ENCODE measurements at regions not wholly inside any gene's neighbourhood (a gene's known extent, or its start where the extent isn't known, plus 50 kb on each side); places are given as distances from the start of the nearest gene placed in this dataset.
"Not testable (repeated sequence)": the region's sequence is repeated elsewhere in the genome, so short reads cannot be mapped to it uniquely, and the experiment has no call there.

DNA sequence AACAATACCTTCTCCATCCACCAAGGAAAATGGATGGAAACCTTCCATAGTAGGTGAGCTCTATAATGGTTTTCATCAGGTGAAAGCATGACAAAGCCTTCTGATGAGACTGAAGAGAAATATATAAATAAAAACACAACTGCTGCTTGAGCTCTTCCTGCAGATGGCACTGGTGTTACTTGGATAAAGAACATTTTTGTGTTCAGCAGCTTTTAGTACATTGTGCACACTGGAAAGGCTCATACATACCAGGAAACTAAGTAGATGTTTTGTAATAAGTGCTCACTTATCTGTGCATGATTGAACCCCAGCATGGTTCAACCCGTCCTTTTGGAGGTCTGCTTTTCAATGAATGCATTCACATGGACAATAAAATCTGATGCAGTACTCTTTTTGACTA lies 357.3 kb upstream of the MIS18BP1 start:
- Histone ChIP-seq H3K9ac (ENCODE audit: low read length in 5 of 5) (no peak overlapping the region), H3K9me3 (ENCODE audit: control insufficient read depth in 5 of 5, low read length in 5 of 5) (no peaks in the 10 kb centered on the region), H3K27me3 (ENCODE audit: control insufficient read depth in 5 of 5, insufficient read depth in 4 of 5, low read length in 5 of 5) (no peaks in the 10 kb centered on the region), H3K27ac (ENCODE audit: low read depth, low read length) (no peak overlapping the region), H3K4me1 (ENCODE audit: control insufficient read depth in 5 of 5, insufficient read depth in 5 of 5, low read length in 5 of 5) (no peaks in the 10 kb centered on the region), H3K4me3 (ENCODE audit: low read depth in 1 of 5, low read length in 5 of 5) (no peak overlapping the region), H3K36me3 (ENCODE audit: control insufficient read depth in 5 of 5, insufficient read depth in 5 of 5, low read length in 5 of 5) (no peaks in the 10 kb centered on the region)

DNA sequence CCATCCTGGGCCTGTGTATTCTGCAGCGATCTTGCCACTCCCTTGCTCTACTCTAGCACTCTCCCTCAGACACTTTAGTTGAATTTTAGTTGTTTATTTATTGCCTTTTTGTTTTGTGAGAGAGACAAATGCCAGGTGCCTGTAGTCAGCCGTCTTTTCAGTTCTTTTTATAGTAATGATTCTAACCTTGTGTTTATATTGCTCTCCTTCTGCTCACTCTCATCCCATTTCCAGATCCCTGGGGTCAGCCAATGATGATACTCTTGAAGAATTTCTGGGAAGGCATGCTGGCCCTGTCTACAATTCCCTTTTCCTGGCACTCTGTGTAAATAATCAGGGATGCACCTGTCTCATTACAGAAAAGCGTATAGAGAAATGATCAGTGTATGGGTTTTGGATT lies 334.1 kb upstream of the MIS18BP1 start:
- Histone ChIP-seq H3K9me3 (ENCODE audit: control insufficient read depth in 5 of 5, low read length in 5 of 5) (peaks cover 0 to 14% (median 7%) of the 10 kb centered on the region in 5 donors), H3K27ac (ENCODE audit: low read depth, low read length) (no peak overlapping the region), H3K4me3 (ENCODE audit: low read depth in 1 of 5, low read length in 5 of 5) (no peak overlapping the region), H3K27me3 (ENCODE audit: control insufficient read depth in 5 of 5, insufficient read depth in 4 of 5, low read length in 5 of 5) (no peaks in the 10 kb centered on the region), H3K36me3 (ENCODE audit: control insufficient read depth in 5 of 5, insufficient read depth in 5 of 5, low read length in 5 of 5) (no peaks in the 10 kb centered on the region), H3K9ac (ENCODE audit: low read length in 5 of 5) (no peak overlapping the region), H3K4me1 (ENCODE audit: control insufficient read depth in 5 of 5, insufficient read depth in 5 of 5, low read length in 5 of 5) (no peaks in the 10 kb centered on the region)

DNA sequence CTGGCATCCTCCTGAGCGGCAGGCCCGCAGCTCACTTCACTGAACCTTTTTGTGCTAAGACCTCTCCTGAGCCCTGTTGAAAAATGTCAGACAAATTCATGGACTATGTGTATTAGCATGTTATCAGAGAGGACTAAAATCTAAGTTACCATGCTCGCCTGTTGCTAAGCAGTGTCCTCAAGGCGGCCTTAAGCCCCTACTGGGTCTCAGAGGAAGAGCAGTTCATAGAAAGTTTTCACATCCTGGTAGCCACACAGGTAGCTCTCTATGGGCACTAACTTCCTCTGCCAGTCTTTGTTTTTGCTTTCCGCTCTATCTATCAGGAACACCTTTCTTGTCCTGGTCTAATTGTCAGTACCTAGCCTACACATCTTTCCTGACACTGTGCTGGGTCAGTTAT lies 306.6 kb upstream of the MIS18BP1 start:
- peaks cover 0 to 5% (median 0%) of the 10 kb centered on the region in 5 donors for H3K9me3 ChIP-seq (ENCODE audit: control insufficient read depth in 5 of 5, low read length in 5 of 5)
- no peak overlapping the region for H3K4me3 ChIP-seq (ENCODE audit: low read depth in 1 of 5, low read length in 5 of 5)
- no peaks in the 10 kb centered on the region for H3K36me3 ChIP-seq (ENCODE audit: control insufficient read depth in 5 of 5, insufficient read depth in 5 of 5, low read length in 5 of 5)
- H3K4me1 ChIP-seq (ENCODE audit: control insufficient read depth in 5 of 5, insufficient read depth in 5 of 5, low read length in 5 of 5): no peaks in the 10 kb centered on the region
- no peak overlapping the region for H3K9ac ChIP-seq (ENCODE audit: low read length in 5 of 5)
- H3K27me3 ChIP-seq (ENCODE audit: control insufficient read depth in 5 of 5, insufficient read depth in 4 of 5, low read length in 5 of 5): no peaks in the 10 kb centered on the region
- H3K27ac ChIP-seq (ENCODE audit: low read depth, low read length): no peak overlapping the region

DNA sequence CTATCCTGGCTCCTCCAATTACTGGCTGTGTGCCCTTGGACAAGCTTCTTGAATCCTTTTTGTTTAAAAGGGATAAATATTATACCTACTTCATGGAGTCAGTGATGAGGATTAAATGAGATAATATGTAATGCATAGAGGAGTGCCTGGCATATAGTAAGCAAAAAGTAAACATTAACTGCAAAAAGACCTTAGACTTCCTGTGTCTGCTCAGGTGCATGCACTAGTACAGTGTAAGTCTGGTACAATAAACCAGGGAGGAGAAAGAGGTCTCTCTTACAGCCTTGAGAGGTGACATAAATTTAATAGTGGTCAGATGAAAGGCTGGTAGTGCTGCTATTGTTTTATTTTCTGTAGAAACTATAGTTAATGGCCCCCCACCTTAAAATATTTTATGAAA lies 305.2 kb upstream of the MIS18BP1 start:
- Histone ChIP-seq H3K9ac (ENCODE audit: low read length in 5 of 5) (no peak overlapping the region), H3K9me3 (ENCODE audit: control insufficient read depth in 5 of 5, low read length in 5 of 5) (peaks cover 0 to 5% (median 0%) of the 10 kb centered on the region in 5 donors), H3K4me3 (ENCODE audit: low read depth in 1 of 5, low read length in 5 of 5) (no peak overlapping the region), H3K4me1 (ENCODE audit: control insufficient read depth in 5 of 5, insufficient read depth in 5 of 5, low read length in 5 of 5) (no peaks in the 10 kb centered on the region), H3K27ac (ENCODE audit: low read depth, low read length) (no peak overlapping the region), H3K36me3 (ENCODE audit: control insufficient read depth in 5 of 5, insufficient read depth in 5 of 5, low read length in 5 of 5) (no peaks in the 10 kb centered on the region), H3K27me3 (ENCODE audit: control insufficient read depth in 5 of 5, insufficient read depth in 4 of 5, low read length in 5 of 5) (no peaks in the 10 kb centered on the region)

DNA sequence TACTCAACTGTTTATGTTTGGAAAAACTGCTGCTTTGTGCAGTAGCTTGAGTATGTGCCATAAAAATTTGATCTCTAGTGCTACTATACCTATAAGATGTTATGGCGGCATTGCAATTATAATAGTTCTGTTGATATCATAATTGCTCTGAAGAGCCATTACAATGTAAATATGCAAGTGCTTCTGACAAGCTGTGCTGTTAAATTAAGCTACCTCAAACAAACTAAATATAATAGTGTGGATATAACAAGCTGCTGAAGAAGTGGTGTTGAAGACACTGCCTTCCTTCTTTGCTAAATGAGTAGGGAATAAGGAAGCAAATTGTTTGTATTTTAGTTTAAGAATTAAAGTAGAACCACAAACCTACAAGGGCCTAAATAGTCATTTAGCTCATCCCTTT lies 301.0 kb upstream of the MIS18BP1 start:
- no peak overlapping the region for H3K9ac ChIP-seq (ENCODE audit: low read length in 5 of 5)
- no peak overlapping the region for H3K27ac ChIP-seq (ENCODE audit: low read depth, low read length)
- H3K9me3 ChIP-seq (ENCODE audit: control insufficient read depth in 5 of 5, low read length in 5 of 5): peaks cover 0 to 2% (median 0%) of the 10 kb centered on the region in 5 donors
- no peak overlapping the region for H3K4me3 ChIP-seq (ENCODE audit: low read depth in 1 of 5, low read length in 5 of 5)
- H3K36me3 ChIP-seq (ENCODE audit: control insufficient read depth in 5 of 5, insufficient read depth in 5 of 5, low read length in 5 of 5): no peaks in the 10 kb centered on the region
- H3K27me3 ChIP-seq (ENCODE audit: control insufficient read depth in 5 of 5, insufficient read depth in 4 of 5, low read length in 5 of 5): no peaks in the 10 kb centered on the region
- no peaks in the 10 kb centered on the region for H3K4me1 ChIP-seq (ENCODE audit: control insufficient read depth in 5 of 5, insufficient read depth in 5 of 5, low read length in 5 of 5)

DNA sequence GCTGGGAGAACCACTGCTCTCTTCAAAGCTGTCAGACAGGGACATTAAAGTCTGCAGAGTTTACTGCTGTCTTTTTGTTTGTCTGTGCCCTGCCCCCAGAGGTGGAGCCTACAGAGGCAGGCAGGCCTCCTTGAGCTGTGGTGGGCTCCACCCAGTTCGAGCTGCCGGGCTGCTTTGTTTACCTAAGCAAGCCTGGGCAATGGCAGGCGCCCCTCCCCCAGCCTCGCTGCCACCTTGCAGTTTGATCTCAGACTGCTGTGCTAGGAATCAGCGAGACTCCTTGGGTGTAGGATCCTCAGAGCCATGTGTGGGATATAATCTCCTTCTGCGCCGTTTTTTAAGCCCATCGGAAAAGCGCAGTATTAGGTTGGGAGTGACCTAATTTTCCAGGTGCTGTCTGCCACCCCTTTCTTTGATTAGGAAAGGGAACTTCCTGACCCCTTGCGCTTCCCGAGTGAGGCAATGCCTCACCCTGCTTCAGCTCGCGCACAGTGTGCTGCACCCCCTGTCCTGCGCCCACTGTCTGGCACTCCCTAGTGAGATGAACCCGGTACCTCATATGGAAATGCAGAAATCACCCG lies 298.3 kb upstream of the MIS18BP1 start:
- H3K9me3 ChIP-seq (ENCODE audit: control insufficient read depth in 5 of 5, low read length in 5 of 5); H3K27me3 ChIP-seq (ENCODE audit: control insufficient read depth in 5 of 5, insufficient read depth in 4 of 5, low read length in 5 of 5); H3K27ac ChIP-seq (ENCODE audit: low read depth, low read length); H3K4me3 ChIP-seq (ENCODE audit: low read depth in 1 of 5, low read length in 5 of 5); H3K4me1 ChIP-seq (ENCODE audit: control insufficient read depth in 5 of 5, insufficient read depth in 5 of 5, low read length in 5 of 5); H3K9ac ChIP-seq (ENCODE audit: low read length in 5 of 5); H3K36me3 ChIP-seq (ENCODE audit: control insufficient read depth in 5 of 5, insufficient read depth in 5 of 5, low read length in 5 of 5): not testable (repeated sequence)

DNA sequence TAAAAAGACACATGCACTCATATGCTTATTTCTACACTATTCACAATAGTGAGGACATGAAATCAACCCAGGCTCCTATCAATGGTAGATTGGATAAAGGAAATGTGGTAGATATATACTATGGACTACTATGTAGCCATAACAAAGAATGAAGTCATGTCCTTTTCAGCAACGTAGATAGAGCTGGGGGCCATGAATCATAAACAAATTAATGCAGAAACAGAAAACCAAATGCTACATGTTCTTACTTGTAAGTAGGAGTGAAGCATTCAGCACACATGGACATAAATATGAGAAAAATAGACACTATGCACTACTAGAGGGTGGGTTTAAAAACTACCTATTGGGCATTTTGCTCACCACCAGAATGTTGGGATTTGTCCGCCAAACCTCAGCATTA lies 278.0 kb upstream of the MIS18BP1 start:
- Histone ChIP-seq H3K27ac (ENCODE audit: low read depth, low read length) (no peak overlapping the region), H3K36me3 (ENCODE audit: control insufficient read depth in 5 of 5, insufficient read depth in 5 of 5, low read length in 5 of 5) (no peaks in the 10 kb centered on the region), H3K9ac (ENCODE audit: low read length in 5 of 5) (no peak overlapping the region), H3K4me3 (ENCODE audit: low read depth in 1 of 5, low read length in 5 of 5) (no peak overlapping the region), H3K4me1 (ENCODE audit: control insufficient read depth in 5 of 5, insufficient read depth in 5 of 5, low read length in 5 of 5) (peaks cover 0 to 8% (median 0%) of the 10 kb centered on the region in 5 donors), H3K9me3 (ENCODE audit: control insufficient read depth in 5 of 5, low read length in 5 of 5) (peaks cover 0 to 8% (median 7%) of the 10 kb centered on the region in 5 donors), H3K27me3 (ENCODE audit: control insufficient read depth in 5 of 5, insufficient read depth in 4 of 5, low read length in 5 of 5) (no peaks in the 10 kb centered on the region)

DNA sequence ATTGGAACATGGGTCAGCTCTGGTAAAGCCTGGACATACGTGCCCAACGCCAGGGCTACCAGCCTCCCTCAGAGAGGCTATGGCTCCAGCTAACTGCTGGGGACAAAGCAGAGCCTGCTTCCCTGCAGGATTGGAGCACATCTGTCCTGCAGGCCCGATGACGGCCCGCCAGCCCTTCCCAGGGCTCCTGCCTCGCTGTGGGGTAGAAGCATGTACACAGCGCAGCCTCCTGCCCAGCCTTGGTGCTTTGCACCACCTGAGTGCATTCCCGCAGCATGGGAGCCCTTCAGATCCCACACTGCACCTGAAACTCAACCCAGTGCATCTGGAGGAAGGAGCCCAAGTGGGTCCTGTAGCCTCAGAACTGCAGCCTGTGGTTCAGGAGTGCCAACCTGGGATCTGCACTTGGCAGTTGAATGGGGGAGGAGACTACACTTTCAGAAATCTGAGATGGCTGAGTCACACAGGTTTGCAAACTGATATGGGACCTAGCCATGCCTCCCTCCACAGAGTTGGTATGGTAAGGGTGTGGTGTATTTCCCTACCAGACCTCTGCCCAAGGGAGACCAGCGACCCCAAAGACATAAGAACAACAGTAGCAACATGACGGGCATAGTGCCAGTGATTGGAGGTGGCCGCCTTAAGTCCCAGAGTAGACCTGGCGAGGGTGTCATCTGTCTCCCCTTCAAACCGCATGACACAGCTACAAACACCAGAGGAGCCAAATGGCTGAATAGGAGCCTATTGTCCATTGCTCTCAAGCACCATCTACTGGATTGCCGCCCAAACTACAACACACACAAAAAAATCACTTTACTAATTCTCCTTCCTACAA lies 273.9 kb upstream of the MIS18BP1 start:
- H3K36me3 ChIP-seq (ENCODE audit: control insufficient read depth in 5 of 5, insufficient read depth in 5 of 5, low read length in 5 of 5): no peaks in the 10 kb centered on the region
- no peaks in the 10 kb centered on the region for H3K27me3 ChIP-seq (ENCODE audit: control insufficient read depth in 5 of 5, insufficient read depth in 4 of 5, low read length in 5 of 5)
- H3K9me3 ChIP-seq (ENCODE audit: control insufficient read depth in 5 of 5, low read length in 5 of 5): peaks cover 0 to 6% (median 0%) of the 10 kb centered on the region in 5 donors
- H3K4me3 ChIP-seq (ENCODE audit: low read depth in 1 of 5, low read length in 5 of 5): peak overlapping the region in 2 of 5 donors; percentile 17 to 19
- peaks cover 0 to 8% (median 0%) of the 10 kb centered on the region in 5 donors for H3K4me1 ChIP-seq (ENCODE audit: control insufficient read depth in 5 of 5, insufficient read depth in 5 of 5, low read length in 5 of 5)
- no peak overlapping the region for H3K9ac ChIP-seq (ENCODE audit: low read length in 5 of 5)
- H3K27ac ChIP-seq (ENCODE audit: low read depth, low read length): no peak overlapping the region

DNA sequence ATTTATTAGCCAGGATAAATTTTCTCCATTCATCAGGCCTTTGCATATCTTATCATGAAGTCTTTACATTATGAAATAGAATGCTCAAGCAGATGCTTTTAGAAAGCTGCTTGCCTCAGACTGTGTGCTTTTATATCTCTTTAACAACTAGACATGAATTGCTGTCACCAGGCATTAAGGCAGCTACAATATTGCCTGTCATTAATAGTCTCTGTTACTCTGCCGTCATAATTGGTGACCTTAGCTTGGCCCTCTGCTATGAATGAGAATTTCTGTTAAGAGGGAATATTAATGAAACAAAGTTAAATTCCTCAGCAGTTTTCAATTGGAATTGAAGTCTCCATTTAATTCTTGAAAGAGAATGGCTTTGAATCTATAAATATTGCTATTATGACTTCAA lies 266.8 kb upstream of the MIS18BP1 start:
- Histone ChIP-seq H3K27me3 (ENCODE audit: control insufficient read depth in 5 of 5, insufficient read depth in 4 of 5, low read length in 5 of 5) (no peaks in the 10 kb centered on the region), H3K27ac (ENCODE audit: low read depth, low read length) (no peak overlapping the region), H3K4me1 (ENCODE audit: control insufficient read depth in 5 of 5, insufficient read depth in 5 of 5, low read length in 5 of 5) (no peaks in the 10 kb centered on the region), H3K9ac (ENCODE audit: low read length in 5 of 5) (no peak overlapping the region), H3K4me3 (ENCODE audit: low read depth in 1 of 5, low read length in 5 of 5) (no peak overlapping the region), H3K36me3 (ENCODE audit: control insufficient read depth in 5 of 5, insufficient read depth in 5 of 5, low read length in 5 of 5) (no peaks in the 10 kb centered on the region), H3K9me3 (ENCODE audit: control insufficient read depth in 5 of 5, low read length in 5 of 5) (no peaks in the 10 kb centered on the region)

DNA sequence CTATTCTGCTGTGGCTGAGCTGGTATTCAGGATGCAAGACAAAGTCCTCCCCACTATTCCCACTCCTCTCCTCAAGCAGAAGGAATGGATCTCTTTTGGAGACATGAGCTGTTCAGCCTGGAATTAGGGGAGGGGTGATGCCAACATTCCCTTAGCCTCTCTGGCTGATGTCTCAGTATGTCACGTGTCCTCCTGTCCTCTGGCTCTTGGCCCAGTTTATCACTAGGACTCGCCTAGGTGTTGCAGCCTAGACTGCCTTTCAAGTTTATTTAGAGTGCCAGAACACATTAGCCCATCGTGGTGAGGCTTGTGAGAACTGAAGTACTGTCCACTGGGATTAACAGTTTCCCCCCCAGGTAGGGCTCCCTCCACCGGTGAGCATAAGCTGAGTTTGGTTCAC lies 239.9 kb upstream of the MIS18BP1 start:
- no peaks in the 10 kb centered on the region for H3K36me3 ChIP-seq (ENCODE audit: control insufficient read depth in 5 of 5, insufficient read depth in 5 of 5, low read length in 5 of 5)
- H3K9me3 ChIP-seq (ENCODE audit: control insufficient read depth in 5 of 5, low read length in 5 of 5): peaks cover 0 to 3% (median 2%) of the 10 kb centered on the region in 5 donors
- no peak overlapping the region for H3K4me3 ChIP-seq (ENCODE audit: low read depth in 1 of 5, low read length in 5 of 5)
- H3K9ac ChIP-seq (ENCODE audit: low read length in 5 of 5): no peak overlapping the region
- H3K4me1 ChIP-seq (ENCODE audit: control insufficient read depth in 5 of 5, insufficient read depth in 5 of 5, low read length in 5 of 5): no peaks in the 10 kb centered on the region
- no peak overlapping the region for H3K27ac ChIP-seq (ENCODE audit: low read depth, low read length)
- no peaks in the 10 kb centered on the region for H3K27me3 ChIP-seq (ENCODE audit: control insufficient read depth in 5 of 5, insufficient read depth in 4 of 5, low read length in 5 of 5)

All from subcutaneous abdominal adipose tissue (tissue), 5 donors.